Suprapubic skin (tissue), 4 donors: ENCODE measurements at regions not wholly inside any gene's neighbourhood (a gene's known extent, or its start where the extent isn't known, plus 50 kb on each side); places are given as distances from the start of the nearest gene placed in this dataset.

Experiments used
- DNase-seq, 2 donors: peaks; one replicate each; pipeline ENCODE4 v3.0.0-alpha.2; 2019; ENCODE audit warnings: low spot score in 2 of 2
- H3K27ac ChIP-seq: fragments of 200-600 bp; sonication (generic); one replicate; pipeline ENCODE4 v1.5.1; 2019
- H3K27me3 ChIP-seq: fragments of 200-600 bp; sonication (generic); one replicate; pipeline ENCODE4 v1.5.1; 2019
- H3K36me3 ChIP-seq: fragments of 200-600 bp; sonication (generic); one replicate; pipeline ENCODE4 v1.5.1; 2019
- H3K4me1 ChIP-seq: fragments of 200-600 bp; sonication (generic); one replicate; pipeline ENCODE4 v1.5.1; 2019
- H3K4me3 ChIP-seq: fragments of 200-600 bp; sonication (generic); one replicate; pipeline ENCODE4 v1.5.1; 2019; ENCODE audit warnings: mild to moderate bottlenecking
- H3K9me3 ChIP-seq: fragments of 200-600 bp; sonication (generic); one replicate; pipeline ENCODE4 v1.5.1; 2019
- CTCF ChIP-seq, 2 donors: fragments of 200-600 bp in 1 of 2; fragments of 450-650 bp in 1 of 2; sonication (generic) in 1 of 2; IDR thresholded peaks; one replicate each; pipeline ENCODE4 v1.5.1; 2016 to 2019; ENCODE audit warnings: antibody characterized with exemption in 2 of 2, mild to moderate bottlenecking in 1 of 2, moderate library complexity in 1 of 2
- EP300 ChIP-seq: sonication (generic); formaldehyde crosslinking; IDR thresholded peaks from one replicate; pipeline ENCODE4 v1.6.1; 2017; ENCODE audit warnings: antibody characterized with exemption
- POLR2A ChIP-seq, 2 donors: fragments of 450-650 bp; IDR thresholded peaks; one replicate each; pipeline ENCODE4 v1.6.1; 2017; ENCODE audit warnings: antibody characterized with exemption in 2 of 2, mild to moderate bottlenecking in 2 of 2, moderate library complexity in 2 of 2
- POLR2AphosphoS5 ChIP-seq, 3 donors: sonication (generic); formaldehyde crosslinking; IDR thresholded peaks; one replicate each; pipeline ENCODE4 v1.6.1; 2017; ENCODE audit warnings: antibody characterized with exemption in 3 of 3
- WGBS: methylation state at CpG from one replicate; pipeline ENCODE4 v1.1.5; 2018; 5-methylcytosine and 5-hydroxymethylcytosine counted together

- Histone ChIP-seq H3K9me3 (no peaks in the 10 kb centered on the region), H3K4me3 (no peak overlapping the region), H3K27me3 (peaks cover 4% of the 10 kb centered on the region), H3K36me3 (no peaks in the 10 kb centered on the region), H3K4me1 (no peaks in the 10 kb centered on the region), H3K27ac (no peak overlapping the region)
- WGBS, result 87% methylated on average over 2 of the region's 2 CpGs
- DNase-seq, result no peak
- TF ChIP-seq POLR2AphosphoS5 (IDR thresholded peaks at IDR 0.05) (no peak), EP300 (no peak), POLR2A (IDR thresholded peaks at IDR 0.05) (no peak), CTCF (IDR thresholded peaks at IDR 0.05) (no peak)
Observed at GRCh38 chr10:45209888-45210287, 105.5 kb downstream of the OR13A1 start.

GRCh38 chr10:45211576-45211975 is 103.8 kb downstream of the OR13A1 start:
- no peaks in the 10 kb centered on the region for H3K4me1 ChIP-seq
- no peaks in the 10 kb centered on the region for H3K9me3 ChIP-seq
- H3K36me3 ChIP-seq, result no peaks in the 10 kb centered on the region
- no peak overlapping the region for H3K4me3 ChIP-seq
- TF ChIP-seq EP300 (no peak), CTCF (IDR thresholded peaks at IDR 0.05) (no peak)
- no peak for DNase-seq
- no peaks in the 10 kb centered on the region for H3K27me3 ChIP-seq
- H3K27ac ChIP-seq, result no peak overlapping the region

- no peaks in the 10 kb centered on the region for H3K9me3 ChIP-seq
- TF ChIP-seq POLR2AphosphoS5 (IDR thresholded peaks at IDR 0.05) (no peak), EP300 (no peak), CTCF (IDR thresholded peaks at IDR 0.05) (no peak), POLR2A (IDR thresholded peaks at IDR 0.05) (no peak)
- 75% methylated on average over 4 of the region's 4 CpGs for WGBS
Observed at GRCh38 chr10:45219416-45219815, 96.0 kb downstream of the OR13A1 start.

GRCh38 chr10:45220931-45221330 is 94.5 kb downstream of the OR13A1 start:
- H3K27ac ChIP-seq, result no peak overlapping the region
- no peaks in the 10 kb centered on the region for H3K36me3 ChIP-seq
- DNase-seq, result no peak

More at GRCh38 chr10:45219416-45219815, 96.0 kb downstream of the OR13A1 start:
- Histone ChIP-seq H3K4me3 (no peak overlapping the region), H3K27me3 (peaks cover 4% of the 10 kb centered on the region), H3K4me1 (no peaks in the 10 kb centered on the region), H3K27ac (no peak overlapping the region), H3K36me3 (no peaks in the 10 kb centered on the region)
- DNase-seq, result no peak

GRCh38 chr10:45224219-45224841 is 91.1 kb downstream of the OR13A1 start:
- Histone ChIP-seq H3K4me3 (no peak overlapping the region), H3K27ac (no peak overlapping the region), H3K9me3 (no peaks in the 10 kb centered on the region), H3K36me3 (no peaks in the 10 kb centered on the region), H3K27me3 (peaks cover 4% of the 10 kb centered on the region), H3K4me1 (no peaks in the 10 kb centered on the region)
- DNase-seq, result no peak
- 82% methylated on average over 41 of the region's 50 CpGs for WGBS
- no peak for TF ChIP-seq POLR2A (IDR thresholded peaks at IDR 0.05)
- no peak for TF ChIP-seq EP300
- TF ChIP-seq CTCF (IDR thresholded peaks at IDR 0.05), result no peak
- no peak for TF ChIP-seq POLR2AphosphoS5 (IDR thresholded peaks at IDR 0.05)

More at GRCh38 chr10:45220931-45221330, 94.5 kb downstream of the OR13A1 start:
- TF ChIP-seq POLR2A (IDR thresholded peaks at IDR 0.05) (no peak), POLR2AphosphoS5 (IDR thresholded peaks at IDR 0.05) (no peak), CTCF (IDR thresholded peaks at IDR 0.05) (no peak), EP300 (no peak)
- Histone ChIP-seq H3K4me3 (no peak overlapping the region), H3K4me1 (no peaks in the 10 kb centered on the region), H3K27me3 (peaks cover 4% of the 10 kb centered on the region), H3K9me3 (no peaks in the 10 kb centered on the region)
